Fibroblast of mammary gland (primary cell): ENCODE measurements at regions not wholly inside any gene's neighbourhood (a gene's known extent, or its start where the extent isn't known, plus 50 kb on each side); places are given as distances from the start of the nearest gene placed in this dataset.

ENCODE experiments used
- DNase-seq: peaks from one replicate; pipeline ENCODE4 v3.0.0-alpha.2; 2010; ENCODE audit warnings: low read depth
- H3K4me3 ChIP-seq: 2 replicates; pipeline ENCODE4 v1.5.1; 2011; ENCODE audit warnings: low read depth, mild to moderate bottlenecking, low read length, moderate library complexity; ENCODE audit not compliant: control insufficient read depth
- TF ChIP-seq, protein P1 (sequence below): conservative IDR thresholded peaks from 2 replicates; pipeline ENCODE4 v1.5.1; 2011; ENCODE audit warnings: low read depth, low read length, inconsistent platforms; ENCODE audit not compliant: control insufficient read depth, insufficient read depth

DNA sequence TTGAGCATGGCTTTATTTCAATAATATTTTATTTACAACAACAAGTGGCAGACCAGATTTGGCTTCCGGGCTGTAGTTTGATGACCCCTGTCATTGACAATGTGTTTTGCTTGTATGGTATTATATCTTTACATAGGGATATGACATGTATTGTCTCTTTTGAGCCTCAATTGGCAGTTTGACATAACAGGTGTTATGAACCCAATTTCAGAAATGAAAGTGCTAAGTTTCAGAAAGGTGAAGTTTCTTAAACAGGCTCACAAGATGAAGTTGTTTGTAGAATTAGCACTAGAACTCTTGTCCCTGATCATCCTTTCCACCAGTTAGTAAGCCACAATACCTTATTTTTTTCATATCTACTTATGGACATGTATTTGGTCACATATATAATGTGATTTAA lies 303.0 kb upstream of the GRIA1 start:
- no peak overlapping the region for H3K4me3 ChIP-seq
- no peak for DNase-seq
- TF ChIP-seq, protein P1, sequence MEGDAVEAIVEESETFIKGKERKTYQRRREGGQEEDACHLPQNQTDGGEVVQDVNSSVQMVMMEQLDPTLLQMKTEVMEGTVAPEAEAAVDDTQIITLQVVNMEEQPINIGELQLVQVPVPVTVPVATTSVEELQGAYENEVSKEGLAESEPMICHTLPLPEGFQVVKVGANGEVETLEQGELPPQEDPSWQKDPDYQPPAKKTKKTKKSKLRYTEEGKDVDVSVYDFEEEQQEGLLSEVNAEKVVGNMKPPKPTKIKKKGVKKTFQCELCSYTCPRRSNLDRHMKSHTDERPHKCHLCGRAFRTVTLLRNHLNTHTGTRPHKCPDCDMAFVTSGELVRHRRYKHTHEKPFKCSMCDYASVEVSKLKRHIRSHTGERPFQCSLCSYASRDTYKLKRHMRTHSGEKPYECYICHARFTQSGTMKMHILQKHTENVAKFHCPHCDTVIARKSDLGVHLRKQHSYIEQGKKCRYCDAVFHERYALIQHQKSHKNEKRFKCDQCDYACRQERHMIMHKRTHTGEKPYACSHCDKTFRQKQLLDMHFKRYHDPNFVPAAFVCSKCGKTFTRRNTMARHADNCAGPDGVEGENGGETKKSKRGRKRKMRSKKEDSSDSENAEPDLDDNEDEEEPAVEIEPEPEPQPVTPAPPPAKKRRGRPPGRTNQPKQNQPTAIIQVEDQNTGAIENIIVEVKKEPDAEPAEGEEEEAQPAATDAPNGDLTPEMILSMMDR: no peak

DNA sequence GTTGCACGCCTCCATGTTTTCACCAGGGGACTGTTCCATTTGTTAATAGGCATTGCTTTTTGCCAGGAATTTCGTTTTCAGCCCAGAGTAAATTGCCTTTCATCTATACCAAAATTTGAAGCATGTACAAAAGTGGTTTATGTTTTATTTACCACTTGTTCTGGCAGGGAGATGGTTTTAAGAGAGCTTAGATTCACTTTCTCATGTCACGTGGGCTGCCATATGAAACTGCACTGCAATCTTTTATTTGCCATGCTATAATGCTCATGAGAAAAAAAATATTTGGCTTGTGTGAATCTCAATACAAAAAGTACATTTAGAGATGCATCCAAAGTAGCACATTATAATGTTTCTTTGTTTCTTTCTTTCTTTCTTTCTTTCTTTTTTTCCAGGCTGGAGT lies 284.1 kb upstream of the GRIA1 start:
- H3K4me3 ChIP-seq: no peak overlapping the region
- TF ChIP-seq, protein P1: no peak
- no peak for DNase-seq

DNA sequence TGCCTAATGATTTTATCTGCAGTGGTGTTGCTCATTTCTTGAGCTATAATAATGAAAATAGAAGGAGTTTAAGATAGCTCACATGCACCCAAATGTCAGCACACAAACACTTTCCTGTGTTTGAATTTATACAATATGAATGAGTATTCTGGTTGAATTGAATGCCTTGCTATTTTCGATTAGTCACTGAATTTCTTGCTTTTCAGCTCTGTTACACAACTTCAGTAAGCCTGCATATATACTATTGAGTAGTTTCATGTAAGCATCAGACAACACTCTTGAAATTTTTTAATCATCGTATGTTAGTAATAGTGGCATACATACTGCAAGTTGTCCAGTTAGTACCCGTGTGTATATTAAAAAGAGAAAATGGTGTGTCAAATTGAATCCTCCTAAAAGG lies 281.5 kb upstream of the GRIA1 start:
- peak; percentile 34 for DNase-seq
- TF ChIP-seq, protein P1: no peak
- no peak overlapping the region for H3K4me3 ChIP-seq

DNA sequence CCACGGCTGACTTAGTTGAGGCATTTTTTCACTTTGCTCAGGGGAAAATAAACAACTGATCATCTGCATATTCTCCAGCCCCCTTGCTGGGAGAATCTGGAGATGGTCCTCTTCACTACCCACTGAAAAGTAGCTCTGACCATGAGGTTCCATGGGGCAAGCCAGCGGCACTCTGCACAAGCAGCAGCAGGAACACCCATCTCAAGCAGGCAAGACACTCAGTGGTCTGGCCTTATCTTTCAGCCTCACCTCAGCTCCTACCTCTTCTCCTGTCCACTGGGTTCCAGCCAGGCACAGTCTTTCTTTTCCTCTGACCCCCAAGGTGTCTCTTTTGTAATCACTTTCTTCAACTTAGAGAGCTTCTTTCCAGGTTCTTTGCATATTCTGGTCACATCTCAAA lies 280.8 kb upstream of the GRIA1 start:
- TF ChIP-seq, protein P1: no peak
- no peak overlapping the region for H3K4me3 ChIP-seq
- no peak for DNase-seq

DNA sequence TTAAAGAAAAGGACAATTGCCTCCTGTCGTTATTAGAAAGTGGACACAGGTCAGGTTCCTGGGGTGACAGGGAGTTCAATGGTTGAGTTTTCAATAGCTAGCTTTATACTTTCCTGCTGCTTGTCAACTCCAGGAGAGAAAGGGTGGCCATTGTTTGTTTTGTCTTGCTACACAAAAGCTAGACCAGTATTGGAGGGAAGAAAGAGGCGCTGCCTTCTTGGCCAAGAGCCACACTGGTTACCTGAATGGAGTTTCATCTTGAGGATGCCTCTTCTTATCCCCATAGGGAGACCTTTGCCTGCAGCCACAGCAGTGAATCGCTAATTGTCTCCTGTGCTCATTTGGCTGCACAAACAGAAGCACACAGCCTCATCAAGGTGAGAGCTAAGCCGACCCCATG lies 279.4 kb upstream of the GRIA1 start:
- DNase-seq: no peak
- TF ChIP-seq, protein P1: no peak
- H3K4me3 ChIP-seq: no peak overlapping the region

DNA sequence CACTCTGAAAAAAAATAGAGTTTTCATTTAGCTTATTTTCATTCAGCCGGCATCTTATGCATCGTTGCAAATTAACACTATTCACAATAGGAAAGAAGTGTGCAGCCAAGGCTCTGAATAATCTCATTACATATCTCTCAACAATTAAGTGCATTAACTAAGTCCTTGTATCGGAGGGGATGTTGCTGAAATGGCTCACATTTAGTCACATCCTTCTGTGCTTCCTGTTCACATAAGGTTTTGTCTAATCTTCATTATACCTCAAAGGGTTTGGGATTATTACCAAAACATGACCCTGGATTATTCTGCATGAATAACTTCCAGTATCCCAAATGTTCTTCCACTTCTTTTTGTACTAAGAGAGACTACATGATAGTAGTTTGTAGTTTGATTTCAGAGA lies 278.0 kb upstream of the GRIA1 start:
- TF ChIP-seq, protein P1: no peak
- no peak for DNase-seq
- H3K4me3 ChIP-seq: no peak overlapping the region

DNA sequence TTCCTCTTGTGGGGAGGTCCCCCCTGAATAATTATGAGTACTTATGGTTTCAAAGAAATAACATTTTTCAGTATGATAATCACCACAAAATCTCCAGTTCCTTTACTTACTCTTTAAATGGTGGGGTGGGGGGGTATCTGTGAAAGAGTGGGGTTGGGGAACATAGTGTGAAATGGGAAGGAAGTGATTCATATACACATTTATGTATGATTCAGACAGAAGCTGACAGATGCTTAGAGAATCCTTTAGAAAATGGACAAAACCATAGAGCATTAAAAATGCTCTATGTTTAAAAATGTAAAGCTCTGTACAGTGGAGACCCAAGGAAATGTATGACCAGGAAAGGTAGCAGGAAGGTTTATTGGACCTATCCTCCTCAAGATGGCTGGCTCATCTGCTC lies 267.5 kb upstream of the GRIA1 start:
- peak; percentile 72 for DNase-seq
- no peak overlapping the region for H3K4me3 ChIP-seq
- TF ChIP-seq, protein P1: no peak
